Testis (tissue), 2 donors: ENCODE measurements at regions not wholly inside any gene's neighbourhood (a gene's known extent, or its start where the extent isn't known, plus 50 kb on each side); places are given as distances from the start of the nearest gene placed in this dataset.

Source experiments
- POLR2A ChIP-seq: fragments of 450-650 bp; IDR thresholded peaks from one replicate; pipeline ENCODE4 v1.6.1; 2017; ENCODE audit warnings: antibody characterized with exemption, mild to moderate bottlenecking, moderate library complexity
- TF ChIP-seq, protein P1 (sequence below), 3 experiments: fragments of 450-650 bp in 2 of 3; fragments of 200-600 bp in 1 of 3; sonication (generic) in 1 of 3; IDR thresholded peaks; one replicate each; pipeline ENCODE4 v1.5.1; 2016 to 2019; ENCODE audit warnings: antibody characterized with exemption in 3 of 3, mild to moderate bottlenecking in 2 of 3, moderate library complexity in 1 of 3

DNA sequence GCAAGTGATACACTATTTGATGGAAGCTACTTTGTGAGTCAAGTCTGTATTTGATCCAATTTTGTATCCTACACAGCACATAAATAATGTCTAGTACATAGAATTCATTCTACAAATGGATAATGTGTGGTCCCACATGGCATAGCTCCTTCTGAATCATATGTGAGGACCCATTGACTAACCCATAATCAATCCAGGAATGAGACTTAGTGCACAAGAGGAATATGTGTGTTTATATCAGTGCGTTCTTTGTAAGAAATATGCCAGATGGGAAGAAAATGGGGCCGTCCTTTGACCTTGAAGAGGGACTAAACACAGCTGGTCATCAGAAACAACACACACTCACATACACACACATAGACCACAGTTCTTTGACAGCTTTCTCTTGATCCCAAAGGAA lies 282.7 kb upstream of the SEMA6D start:
- TF ChIP-seq, protein P1, sequence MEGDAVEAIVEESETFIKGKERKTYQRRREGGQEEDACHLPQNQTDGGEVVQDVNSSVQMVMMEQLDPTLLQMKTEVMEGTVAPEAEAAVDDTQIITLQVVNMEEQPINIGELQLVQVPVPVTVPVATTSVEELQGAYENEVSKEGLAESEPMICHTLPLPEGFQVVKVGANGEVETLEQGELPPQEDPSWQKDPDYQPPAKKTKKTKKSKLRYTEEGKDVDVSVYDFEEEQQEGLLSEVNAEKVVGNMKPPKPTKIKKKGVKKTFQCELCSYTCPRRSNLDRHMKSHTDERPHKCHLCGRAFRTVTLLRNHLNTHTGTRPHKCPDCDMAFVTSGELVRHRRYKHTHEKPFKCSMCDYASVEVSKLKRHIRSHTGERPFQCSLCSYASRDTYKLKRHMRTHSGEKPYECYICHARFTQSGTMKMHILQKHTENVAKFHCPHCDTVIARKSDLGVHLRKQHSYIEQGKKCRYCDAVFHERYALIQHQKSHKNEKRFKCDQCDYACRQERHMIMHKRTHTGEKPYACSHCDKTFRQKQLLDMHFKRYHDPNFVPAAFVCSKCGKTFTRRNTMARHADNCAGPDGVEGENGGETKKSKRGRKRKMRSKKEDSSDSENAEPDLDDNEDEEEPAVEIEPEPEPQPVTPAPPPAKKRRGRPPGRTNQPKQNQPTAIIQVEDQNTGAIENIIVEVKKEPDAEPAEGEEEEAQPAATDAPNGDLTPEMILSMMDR (IDR thresholded peaks at IDR 0.05): no peak
- TF ChIP-seq POLR2A: no peak
